OCI-LY1 (cell line): ENCODE measurements at regions not wholly inside any gene's neighbourhood (a gene's known extent, or its start where the extent isn't known, plus 50 kb on each side); places are given as distances from the start of the nearest gene placed in this dataset.

Experiments used
- H2AFZ ChIP-seq: fragments of 200-600 bp; sonication (generic), shearing (Covaris generic); 2 replicates; pipeline ENCODE4 v1.6.0; 2014; ENCODE audit warnings: antibody characterized with exemption, mild to moderate bottlenecking, low read length
- H3F3A ChIP-seq: fragments of 200-600 bp; sonication (generic), shearing (Covaris generic); 2 replicates; pipeline ENCODE4 v1.6.0; 2014; ENCODE audit warnings: mild to moderate bottlenecking, antibody characterized with exemption, low read length, moderate library complexity; ENCODE audit not compliant: insufficient read depth
- H3K27ac ChIP-seq: fragments of 200-600 bp; sonication (generic); 2 replicates; pipeline ENCODE4 v1.5.1; 2014; ENCODE audit warnings: low read length, mixed run types, mild to moderate bottlenecking, low read depth; ENCODE audit not compliant: poor library complexity, severe bottlenecking
- H3K27me3 ChIP-seq: fragments of 200-600 bp; sonication (generic); 2 replicates; pipeline ENCODE4 v1.6.0; 2014; ENCODE audit warnings: antibody characterized with exemption, mild to moderate bottlenecking, low read length, moderate library complexity; ENCODE audit not compliant: insufficient read depth
- H3K36me3 ChIP-seq: fragments of 200-600 bp; sonication (generic); 2 replicates; pipeline ENCODE4 v1.6.1; 2014; ENCODE audit warnings: mild to moderate bottlenecking, antibody characterized with exemption, low read length, moderate library complexity, mixed read lengths; ENCODE audit not compliant: insufficient read depth
- H3K4me1 ChIP-seq: fragments of 200-600 bp; sonication (generic); 2 replicates; pipeline ENCODE4 v1.5.1; 2014; ENCODE audit warnings: mild to moderate bottlenecking, low read length, moderate library complexity; ENCODE audit not compliant: insufficient read depth, severe bottlenecking
- H3K4me2 ChIP-seq: fragments of 200-600 bp; sonication (generic), shearing (Covaris generic); 2 replicates; pipeline ENCODE4 v1.6.1; 2014; ENCODE audit warnings: low read length
- H3K4me3 ChIP-seq: fragments of 200-600 bp; sonication (generic); 2 replicates; pipeline ENCODE4 v1.5.1; 2014; ENCODE audit warnings: low read length, low read depth, mild to moderate bottlenecking, mixed read lengths; ENCODE audit not compliant: poor library complexity, severe bottlenecking
- H3K79me2 ChIP-seq: fragments of 200-600 bp; shearing (Covaris generic); 2 replicates; pipeline ENCODE4 v1.6.1; 2016; ENCODE audit warnings: mixed run types, low read length, mixed read lengths; ENCODE audit not compliant: insufficient read depth
- H3K9ac ChIP-seq: fragments of 200-600 bp; sonication (generic), shearing (Covaris generic); 2 replicates; pipeline ENCODE4 v1.6.1; 2014; ENCODE audit warnings: mild to moderate bottlenecking, low read length, mixed read lengths
- H3K9me2 ChIP-seq: fragments of 200-600 bp; sonication (generic), shearing (Covaris generic); 2 replicates; pipeline ENCODE4 v1.6.1; 2014; ENCODE audit warnings: low read depth, mild to moderate bottlenecking, low read length, mixed read lengths
- H3K9me3 ChIP-seq: fragments of 200-600 bp; shearing (Covaris generic); 2 replicates; pipeline ENCODE4 v1.6.1; 2014; ENCODE audit warnings: low read length, mixed read lengths
- H4K20me1 ChIP-seq: fragments of 200-600 bp; sonication (generic), shearing (Covaris generic); 2 replicates; pipeline ENCODE4 v1.6.0; 2016; ENCODE audit warnings: mild to moderate bottlenecking, low read length; ENCODE audit not compliant: insufficient read depth
- CTCF ChIP-seq: fragments of 200-600 bp; sonication (generic), shearing (Covaris generic); IDR thresholded peaks from 2 replicates; pipeline ENCODE4 v1.5.1; 2017; ENCODE audit warnings: mild to moderate bottlenecking, antibody characterized with exemption, low read length, moderate library complexity, mixed read lengths
- EZH2 ChIP-seq: fragments of 200-600 bp; sonication (generic), shearing (Covaris generic); IDR thresholded peaks from 2 replicates; pipeline ENCODE4 v1.8.0; 2017; ENCODE audit warnings: borderline replicate concordance, mixed run types, mild to moderate bottlenecking, antibody characterized with exemption, low read length, moderate library complexity, mixed read lengths

GRCh38 chr7:84693483-84693882 lies 493.4 kb downstream of the SEMA3D start:
- Histone ChIP-seq H3K9me3 (no peaks in the 10 kb centered on the region), H3K79me2 (no peaks in the 10 kb centered on the region), H3K27ac (no peak overlapping the region), H3K36me3 (no peaks in the 10 kb centered on the region), H2AFZ (no peak overlapping the region), H3K4me3 (no peak overlapping the region), H3F3A (no peaks in the 10 kb centered on the region), H3K9me2 (no peaks in the 10 kb centered on the region), H3K4me1 (no peaks in the 10 kb centered on the region), H3K9ac (no peak overlapping the region), H3K27me3 (no peaks in the 10 kb centered on the region), H3K4me2 (no peak overlapping the region), H4K20me1 (no peaks in the 10 kb centered on the region)
- TF ChIP-seq CTCF = no peak
- TF ChIP-seq EZH2 = no peak

GRCh38 chr7:84688671-84689070 lies 494.1 kb upstream of the SEMA3A start:
- Histone ChIP-seq H3F3A (no peaks in the 10 kb centered on the region), H3K79me2 (no peaks in the 10 kb centered on the region), H3K4me1 (no peaks in the 10 kb centered on the region), H3K4me2 (no peak overlapping the region), H3K9ac (no peak overlapping the region), H3K4me3 (no peak overlapping the region), H3K36me3 (no peaks in the 10 kb centered on the region), H4K20me1 (no peaks in the 10 kb centered on the region), H3K9me2 (no peaks in the 10 kb centered on the region), H3K27me3 (no peaks in the 10 kb centered on the region), H3K27ac (no peak overlapping the region), H2AFZ (no peak overlapping the region), H3K9me3 (no peaks in the 10 kb centered on the region)
- no peak for TF ChIP-seq CTCF
- no peak for TF ChIP-seq EZH2

DNA sequence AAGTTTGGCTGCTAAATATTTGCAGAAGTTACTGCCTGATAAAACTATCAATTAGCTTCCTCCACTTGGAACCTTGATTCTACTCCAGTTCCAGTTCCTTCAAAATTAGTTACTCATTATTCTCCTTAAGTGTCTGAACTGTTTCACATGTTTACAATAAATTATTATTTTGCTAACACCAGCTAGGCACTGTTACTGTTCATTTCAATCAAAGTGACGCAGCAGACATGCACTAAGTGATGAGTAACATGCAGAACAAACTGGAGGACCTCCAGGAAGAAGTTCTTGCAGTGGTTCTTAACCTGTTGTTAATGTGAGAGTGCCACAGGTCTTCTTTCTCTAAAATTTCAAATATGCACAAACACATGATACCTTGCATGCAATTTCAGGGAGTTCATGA lies 491.8 kb upstream of the SEMA3A start:
- Histone ChIP-seq H3K4me3 (no peak overlapping the region), H3K27ac (no peak overlapping the region), H3F3A (no peaks in the 10 kb centered on the region), H3K4me1 (no peaks in the 10 kb centered on the region), H3K36me3 (no peaks in the 10 kb centered on the region), H3K79me2 (no peaks in the 10 kb centered on the region), H3K27me3 (no peaks in the 10 kb centered on the region), H2AFZ (no peak overlapping the region), H3K9ac (no peak overlapping the region), H3K9me3 (no peaks in the 10 kb centered on the region), H4K20me1 (no peaks in the 10 kb centered on the region), H3K4me2 (no peak overlapping the region), H3K9me2 (no peaks in the 10 kb centered on the region)
- no peak for TF ChIP-seq EZH2

DNA sequence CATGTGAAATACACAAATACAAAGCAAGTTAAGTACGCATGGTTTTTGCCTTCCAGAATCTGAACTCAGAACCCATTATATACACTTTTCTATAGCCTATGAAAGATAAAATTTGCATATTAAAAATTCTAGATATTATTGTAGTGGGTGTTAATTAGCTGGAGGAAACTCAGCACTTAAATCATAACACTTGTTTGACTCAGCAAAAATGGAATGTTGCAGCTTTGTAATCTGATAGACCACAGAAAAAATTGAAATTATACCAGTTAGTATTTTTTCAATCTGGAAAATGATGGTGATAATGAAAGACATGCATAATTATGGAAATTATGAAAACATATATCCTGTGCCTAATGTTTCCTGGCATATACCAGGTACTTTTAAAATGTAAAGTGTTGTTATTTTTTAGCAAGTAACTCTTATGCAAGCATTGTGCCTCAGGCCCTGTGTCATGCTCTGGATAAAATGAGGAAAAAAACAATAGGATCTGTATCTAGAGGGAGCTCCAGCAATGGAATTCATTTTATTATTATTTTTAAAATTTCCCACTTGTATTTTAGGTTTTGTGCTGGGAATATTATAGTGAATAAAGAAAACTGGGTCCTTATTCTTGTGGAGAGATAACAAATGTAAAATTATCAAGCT lies 490.4 kb upstream of the SEMA3A start:
- H3K9me2 ChIP-seq = no peaks in the 10 kb centered on the region
- no peak overlapping the region for H3K4me2 ChIP-seq
- no peaks in the 10 kb centered on the region for H3K79me2 ChIP-seq
- no peaks in the 10 kb centered on the region for H3K27me3 ChIP-seq
- H3K4me1 ChIP-seq = no peaks in the 10 kb centered on the region
- H3K9me3 ChIP-seq = no peaks in the 10 kb centered on the region
- no peaks in the 10 kb centered on the region for H3K36me3 ChIP-seq
- H4K20me1 ChIP-seq = no peaks in the 10 kb centered on the region
- no peak for TF ChIP-seq CTCF
- TF ChIP-seq EZH2 = no peak
- H3K27ac ChIP-seq = no peak overlapping the region
- no peaks in the 10 kb centered on the region for H3F3A ChIP-seq
- H3K4me3 ChIP-seq = no peak overlapping the region
- no peak overlapping the region for H2AFZ ChIP-seq
- H3K9ac ChIP-seq = no peak overlapping the region
